RPMI7951 (cell line): ENCODE measurements at regions not wholly inside any gene's neighbourhood (a gene's known extent, or its start where the extent isn't known, plus 50 kb on each side); places are given as distances from the start of the nearest gene placed in this dataset.

ENCODE experiments used
- DNase-seq: peaks from one replicate; pipeline ENCODE4 v3.0.0-alpha.2; 2012; ENCODE audit warnings: low read depth

DNA sequence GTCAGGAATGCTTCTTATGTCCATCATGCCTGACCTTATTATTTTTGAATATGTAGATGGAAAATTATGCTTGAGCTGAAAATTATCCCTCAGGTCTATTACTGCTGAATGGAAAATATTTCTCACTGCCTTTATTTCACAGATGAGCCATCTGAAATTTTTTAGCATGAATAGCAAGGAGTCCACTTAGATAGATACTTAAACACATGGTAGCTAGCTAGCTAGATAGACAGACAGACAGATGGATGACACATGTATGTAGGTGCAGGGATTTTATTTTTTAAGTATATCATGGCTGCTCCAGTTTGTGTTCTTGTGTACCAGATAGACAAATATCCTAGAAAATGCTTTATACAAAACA, 645.0 kb downstream of the MMUT start:
- no peak for DNase-seq

DNA sequence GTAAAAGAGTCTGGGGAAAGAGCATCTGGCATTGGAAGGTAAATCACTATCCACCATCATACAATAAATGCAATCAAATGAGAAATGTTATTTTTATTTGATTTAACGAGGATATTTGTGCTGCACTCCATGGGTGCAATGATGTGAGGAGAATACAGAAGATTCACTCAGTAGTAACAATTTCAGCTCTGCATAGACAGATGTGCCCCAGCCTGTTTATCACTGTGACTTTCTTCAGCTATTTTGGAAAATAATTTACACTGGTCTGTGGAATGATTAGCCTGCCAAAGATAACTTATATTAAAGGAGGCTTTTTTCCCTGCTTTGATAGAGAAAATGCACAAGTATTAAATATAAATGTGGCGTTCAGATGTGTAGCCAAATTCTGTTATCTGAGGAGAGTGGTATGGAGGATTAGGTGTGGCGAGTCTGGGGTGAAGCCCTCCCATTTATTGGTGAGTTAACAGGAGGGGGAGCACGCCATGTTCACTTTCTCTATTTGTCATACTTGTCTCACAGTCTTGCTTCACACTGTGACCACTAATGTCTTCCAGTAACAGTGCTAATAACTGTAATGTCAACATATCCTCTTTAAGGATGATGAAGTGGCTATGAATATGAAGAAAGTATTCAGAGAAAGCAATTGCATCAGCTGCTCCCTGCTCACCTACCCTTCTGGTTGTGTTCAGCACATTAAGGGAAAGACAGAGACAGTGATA, 645.6 kb downstream of the MMUT start:
- no peak for DNase-seq

DNA sequence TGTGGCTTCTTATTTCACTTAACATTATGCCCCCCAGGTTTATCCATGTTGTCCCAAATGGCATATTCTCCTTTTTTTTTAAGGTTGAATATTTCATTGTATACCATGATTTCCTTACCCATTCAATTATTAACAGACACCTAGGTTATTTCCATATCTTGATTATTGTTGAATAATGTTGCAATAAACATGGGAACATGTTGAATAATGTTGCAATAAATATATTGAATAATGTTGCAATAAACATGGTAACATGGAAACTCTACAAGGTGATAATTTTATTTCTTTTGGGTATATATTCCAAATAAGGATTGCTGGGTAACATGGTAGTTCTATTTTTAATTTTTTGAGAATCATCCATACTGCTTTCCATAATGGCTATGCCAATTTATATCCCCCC, 648.1 kb downstream of the MMUT start:
- no peak for DNase-seq

DNA sequence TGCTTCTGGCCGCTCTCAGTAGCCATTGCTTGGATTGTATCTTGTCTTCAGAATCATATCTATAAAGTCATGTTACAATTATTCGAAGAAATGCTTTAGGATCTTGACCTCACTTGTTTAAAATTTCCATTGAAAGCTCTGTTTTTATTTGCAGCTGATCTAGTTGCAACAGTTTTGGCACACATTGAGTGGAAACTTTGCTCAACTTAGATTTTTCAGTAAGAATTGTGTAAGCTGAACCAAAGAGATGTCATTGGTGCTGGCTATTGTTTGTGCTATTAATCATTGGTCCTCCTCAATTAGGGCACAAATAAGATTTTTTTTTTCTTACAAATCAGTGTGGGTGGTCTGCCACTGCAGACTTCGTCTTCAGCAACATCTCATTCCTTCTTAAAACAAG, 649.2 kb downstream of the MMUT start:
- DNase-seq = no peak

DNA sequence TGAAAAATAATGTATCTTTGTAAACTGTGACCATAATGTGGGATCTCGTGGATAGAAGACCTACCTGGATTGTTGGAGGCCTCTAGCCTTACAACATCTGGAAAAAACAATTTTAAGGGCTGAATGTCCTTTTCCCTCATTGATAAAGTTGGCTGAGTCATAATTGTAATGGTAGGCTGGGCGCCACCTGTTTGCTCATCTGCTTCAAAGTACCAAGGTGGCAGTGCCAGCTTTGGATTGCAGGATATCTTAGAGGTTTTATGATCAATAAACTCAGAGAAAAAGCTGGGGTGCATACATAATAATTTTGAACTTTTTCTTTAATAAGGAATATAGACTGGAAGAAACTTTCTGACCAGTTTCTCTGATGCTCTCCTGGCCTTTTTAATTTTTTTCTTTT, 653.4 kb downstream of the MMUT start:
- DNase-seq = no peak

DNA sequence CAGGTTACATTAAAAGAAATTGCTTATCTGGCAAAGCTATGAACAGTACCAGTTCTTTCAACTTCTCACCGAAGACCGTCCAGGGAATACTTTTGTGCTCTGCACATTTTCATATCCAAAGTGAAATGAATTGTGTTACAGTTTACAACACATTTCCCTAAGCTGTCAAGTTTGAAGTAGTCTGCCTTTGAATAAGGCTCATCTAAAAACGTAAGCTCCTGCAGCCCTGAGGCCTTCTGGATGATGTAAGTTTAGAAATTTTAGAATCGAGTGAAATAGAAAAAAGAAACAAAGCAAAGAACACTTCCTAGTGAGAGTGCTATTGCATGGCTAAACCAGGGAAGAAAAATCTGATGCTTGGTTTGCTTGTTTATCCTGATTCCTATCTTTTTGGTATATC, 653.8 kb downstream of the MMUT start:
- no peak for DNase-seq

DNA sequence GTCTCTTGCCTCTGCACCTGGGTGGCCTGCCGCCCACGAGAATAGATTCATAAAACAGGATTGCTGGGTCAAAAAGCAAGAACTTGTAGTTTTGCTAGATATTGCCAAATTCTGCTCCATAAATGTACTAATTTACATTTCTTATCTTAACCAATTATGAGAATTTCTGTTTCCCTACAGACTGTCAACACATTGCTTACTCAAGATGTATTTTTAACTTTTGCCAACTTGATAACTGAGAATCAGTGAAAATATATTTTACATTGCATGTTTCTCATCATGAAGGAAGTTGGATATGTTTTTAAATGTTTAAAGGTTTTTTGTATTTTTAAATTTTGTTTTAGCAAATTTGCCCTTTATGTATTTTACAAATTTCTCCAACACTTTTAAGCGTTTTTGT, 664.8 kb downstream of the MMUT start:
- DNase-seq = no peak

DNA sequence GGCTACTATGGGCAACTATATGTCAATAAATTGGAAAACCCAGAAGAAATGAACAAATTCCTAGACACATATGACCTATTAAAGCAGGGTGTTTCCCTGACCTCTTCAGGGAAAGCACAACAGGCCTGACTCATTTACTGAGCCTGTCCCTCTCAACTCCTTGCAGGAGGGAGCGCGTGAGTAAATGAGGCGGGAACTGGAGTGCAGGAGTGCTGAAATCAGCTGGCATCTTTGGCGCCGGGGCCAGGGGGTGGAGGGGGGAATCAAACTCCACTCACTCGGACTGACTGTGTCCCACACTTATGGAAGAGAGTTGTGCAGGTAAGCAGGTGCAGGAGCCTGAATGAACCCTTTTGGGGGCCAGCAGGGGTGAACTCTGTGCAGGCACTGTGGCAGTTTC, 671.2 kb upstream of the PTCHD4 start:
- no peak for DNase-seq

DNA sequence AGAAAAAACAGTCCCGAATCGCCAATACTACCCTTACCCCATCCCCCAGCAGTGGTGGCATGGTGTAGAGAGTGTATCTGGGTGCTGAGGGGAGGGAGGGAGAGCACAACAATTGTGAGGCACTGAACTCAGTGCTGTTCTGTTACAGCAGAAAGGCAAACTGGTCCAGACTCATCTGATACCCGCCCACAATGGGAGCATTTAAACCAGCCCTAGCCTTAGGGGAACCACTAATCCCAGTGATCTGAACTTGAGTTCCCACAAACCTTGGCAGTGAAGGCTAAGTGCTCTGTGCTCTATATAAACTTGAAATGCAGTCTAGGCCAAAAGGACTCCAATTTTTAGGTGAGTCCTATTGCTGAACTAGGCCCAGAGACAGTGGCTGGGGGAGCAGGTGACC, 666.4 kb upstream of the PTCHD4 start:
- DNase-seq = no peak

DNA sequence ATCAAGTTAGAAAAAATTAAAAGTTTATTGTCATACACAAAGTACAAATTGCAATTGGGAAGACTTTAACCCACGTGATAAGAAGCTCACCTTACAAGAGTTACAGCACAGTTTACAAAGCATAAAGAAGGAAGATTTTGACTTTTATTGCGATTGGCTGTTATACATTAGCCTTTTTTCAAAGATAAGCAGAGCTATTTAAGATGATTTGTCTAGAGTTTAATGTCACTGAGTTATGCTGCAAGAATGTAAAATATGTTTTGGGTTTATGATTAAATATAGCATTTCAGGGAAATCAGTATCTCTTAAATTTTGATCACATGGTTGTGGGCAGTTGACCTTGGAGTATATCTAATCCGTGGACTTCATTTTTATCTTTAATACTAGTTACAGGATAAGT, 664.2 kb upstream of the PTCHD4 start:
- no peak for DNase-seq

DNA sequence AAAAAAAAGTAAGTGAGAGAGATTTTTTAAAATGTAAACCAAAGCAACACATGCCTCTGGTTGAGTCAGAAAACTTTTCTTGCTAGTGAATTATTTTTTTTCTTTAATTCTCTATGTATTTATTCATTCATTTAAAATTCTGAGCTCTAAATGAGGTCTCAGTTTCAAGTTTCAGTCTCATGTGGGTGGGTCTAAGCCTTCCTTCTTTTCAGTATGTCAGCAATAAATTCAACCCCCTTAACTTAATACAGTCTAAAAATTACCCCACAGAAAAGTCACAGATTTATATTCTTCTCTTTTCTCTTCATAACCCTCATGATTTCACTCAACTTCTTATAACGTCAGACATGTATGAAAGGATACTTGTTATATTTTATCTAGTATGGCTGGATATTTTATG, 663.3 kb upstream of the PTCHD4 start:
- no peak for DNase-seq

DNA sequence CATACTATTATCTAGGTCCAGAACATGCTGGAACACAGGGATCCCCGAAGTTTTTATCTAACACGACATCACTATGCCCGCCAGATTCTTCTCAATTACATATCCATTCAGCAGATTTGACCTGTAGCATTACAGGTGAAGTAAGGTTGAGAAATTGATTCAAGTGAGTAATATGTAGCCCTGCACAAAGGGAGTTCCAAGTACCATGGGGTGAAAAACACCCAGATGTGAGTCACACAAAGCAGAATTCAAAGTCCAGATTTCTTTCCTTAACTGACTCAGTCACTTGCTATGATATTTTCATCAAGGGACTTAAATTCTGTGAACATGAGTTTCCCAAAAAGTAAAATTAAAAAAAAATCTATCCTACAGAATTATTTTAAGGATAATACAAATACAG, 655.4 kb upstream of the PTCHD4 start:
- peak; percentile 53 for DNase-seq

DNA sequence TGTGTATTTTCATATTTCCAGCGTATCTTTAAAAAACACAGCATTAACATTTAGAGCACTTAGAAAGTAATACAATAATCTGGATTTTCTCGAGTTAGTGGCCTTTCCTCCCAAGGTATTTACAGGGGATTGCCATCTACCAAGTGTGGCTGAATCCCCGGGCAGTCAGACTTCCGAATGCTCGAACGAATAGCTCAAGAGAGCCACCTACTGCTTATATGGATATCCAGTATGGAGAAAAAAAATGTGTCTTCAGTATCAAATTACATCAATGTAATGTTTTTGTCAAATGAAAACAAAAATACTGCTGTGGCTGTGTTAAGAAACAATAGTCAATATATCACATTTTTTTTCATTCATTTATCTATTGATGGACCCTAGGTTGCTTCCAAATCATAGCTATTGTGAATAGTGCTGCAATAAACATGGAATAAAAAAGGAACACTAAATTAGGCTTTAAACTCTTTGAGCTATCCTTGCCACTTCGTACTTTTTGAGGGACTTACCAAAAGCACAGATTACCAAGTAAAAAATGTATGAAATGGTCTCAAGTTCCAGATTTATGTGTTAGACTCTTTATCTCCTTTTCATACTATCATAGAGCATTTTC, 654.5 kb upstream of the PTCHD4 start:
- peak; percentile 74 for DNase-seq

DNA sequence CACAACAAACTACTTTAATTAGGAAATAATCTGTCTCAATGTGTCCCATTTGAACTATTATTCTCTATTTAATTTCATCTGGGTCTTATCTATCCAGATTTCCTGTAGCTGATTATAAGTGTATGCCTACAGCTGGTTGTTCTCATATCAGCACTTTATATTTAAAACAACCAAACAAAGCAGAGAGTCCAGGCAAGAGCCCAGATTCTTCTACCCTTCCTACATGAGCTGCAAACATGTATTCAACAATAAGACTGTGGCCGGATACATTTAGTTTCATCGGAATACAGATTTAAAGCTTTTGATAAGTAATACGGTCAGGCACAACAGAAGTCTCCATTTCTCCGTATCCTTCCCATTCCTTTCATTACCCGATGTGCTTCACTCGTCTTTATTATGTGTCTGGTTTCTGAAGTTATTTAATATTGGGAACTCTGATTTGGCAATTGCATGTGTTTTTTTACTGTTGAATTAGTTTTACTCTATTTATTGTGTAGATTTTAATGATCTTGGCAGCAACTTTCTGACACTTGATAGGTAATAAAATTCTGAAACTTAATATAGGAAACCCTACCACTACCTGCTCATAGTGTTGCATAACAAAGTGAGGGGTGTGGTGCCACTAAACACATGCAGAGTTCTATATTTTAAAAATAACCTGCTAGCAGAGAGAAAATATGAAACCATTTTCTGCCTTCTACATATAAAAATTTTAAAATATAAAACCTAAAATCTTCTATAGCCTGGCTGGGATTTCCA, 653.5 kb upstream of the PTCHD4 start:
- DNase-seq = no peak

DNA sequence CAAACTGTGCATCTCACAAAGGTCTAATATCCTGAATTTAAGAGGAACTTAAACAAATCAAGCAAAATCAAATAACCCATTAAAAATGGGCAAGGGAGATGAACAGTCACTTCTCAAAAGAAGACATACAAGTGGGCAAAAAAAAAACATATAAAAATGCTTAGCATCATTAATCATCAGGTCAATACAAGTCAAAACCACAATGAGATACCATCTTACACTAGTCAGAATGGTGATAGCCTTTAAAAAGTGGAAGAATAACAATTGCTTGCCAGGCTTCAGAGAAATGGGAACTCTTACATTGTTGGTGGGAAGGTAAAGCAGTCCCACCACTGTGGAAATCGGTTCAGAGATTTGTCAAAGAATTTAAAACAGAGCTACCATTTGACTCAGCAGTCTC, 646.7 kb upstream of the PTCHD4 start:
- peak; percentile 74 for DNase-seq

DNA sequence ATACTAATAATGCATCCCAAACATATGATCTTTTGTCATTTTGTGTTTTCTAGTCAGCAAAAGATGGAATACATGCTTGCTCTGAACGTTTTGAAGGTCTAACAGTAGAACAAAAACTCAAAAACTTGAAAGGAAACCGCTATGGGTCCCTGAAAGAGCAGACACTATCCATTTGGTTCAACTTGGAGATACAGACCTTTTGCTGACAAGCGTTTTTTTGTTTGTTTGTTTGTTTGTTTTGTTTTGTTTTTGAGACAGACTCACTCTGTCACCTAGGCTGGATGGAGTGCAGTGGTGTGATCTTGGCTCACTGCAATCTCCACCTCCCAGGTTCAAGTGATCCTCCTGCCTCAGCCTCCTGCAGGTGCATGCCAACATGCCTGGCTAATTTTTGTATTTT, 644.3 kb upstream of the PTCHD4 start:
- no peak for DNase-seq

DNA sequence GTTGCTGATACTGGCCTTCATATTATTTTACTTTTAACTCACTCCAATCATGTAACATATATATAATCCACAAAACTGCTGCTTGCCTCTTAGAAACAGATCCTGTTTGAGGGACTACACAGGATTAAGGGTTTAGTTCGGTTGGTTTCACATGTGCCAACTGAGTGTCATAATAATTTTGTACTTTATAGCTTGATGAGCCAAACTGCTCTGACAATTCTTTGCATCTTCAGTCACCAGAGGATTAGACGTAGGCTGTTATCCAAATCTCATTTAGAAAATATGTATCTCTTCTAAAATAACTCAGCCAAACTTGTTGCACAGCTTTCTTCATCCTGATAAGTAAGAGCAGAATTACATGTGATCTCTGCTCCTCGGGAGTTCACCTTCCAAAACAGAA, 643.6 kb upstream of the PTCHD4 start:
- DNase-seq = no peak

DNA sequence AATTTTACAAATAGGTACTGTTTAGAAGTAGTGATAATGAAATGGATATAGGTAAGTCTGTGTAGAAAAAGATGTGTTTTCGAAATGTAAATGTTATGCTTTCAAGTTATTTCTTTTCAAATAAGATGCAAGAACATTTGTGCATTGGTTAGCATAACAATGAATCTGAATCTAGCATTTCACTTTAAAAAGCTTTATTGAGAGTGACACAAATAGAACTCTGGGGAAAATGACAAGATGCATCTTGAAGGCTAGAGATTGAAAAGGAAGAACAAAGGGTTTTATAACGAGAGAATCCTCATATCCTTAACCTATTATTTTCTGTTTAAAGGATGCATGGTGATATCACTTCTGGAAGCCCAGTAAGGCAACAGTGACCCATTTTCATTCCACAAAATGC, 639.9 kb upstream of the PTCHD4 start:
- DNase-seq = no peak

DNA sequence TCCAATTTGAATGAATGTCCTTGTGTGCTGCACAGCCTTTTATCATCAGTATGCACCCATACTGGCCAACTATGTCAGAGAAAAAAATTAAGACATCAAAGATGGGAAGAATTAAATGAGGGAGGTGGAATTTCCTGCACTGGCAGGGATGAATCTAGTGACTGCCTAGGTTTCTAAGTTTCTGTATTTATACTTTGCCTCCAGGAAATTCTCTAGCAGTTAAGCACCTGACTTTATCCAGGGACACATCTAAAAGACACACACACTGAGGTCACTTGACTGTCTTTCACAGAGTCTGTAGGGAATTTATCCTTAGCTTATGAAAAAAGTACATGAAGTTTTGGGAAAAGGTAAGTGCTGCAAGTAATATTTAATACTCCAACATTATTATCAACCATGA, 636.5 kb upstream of the PTCHD4 start:
- no peak for DNase-seq

DNA sequence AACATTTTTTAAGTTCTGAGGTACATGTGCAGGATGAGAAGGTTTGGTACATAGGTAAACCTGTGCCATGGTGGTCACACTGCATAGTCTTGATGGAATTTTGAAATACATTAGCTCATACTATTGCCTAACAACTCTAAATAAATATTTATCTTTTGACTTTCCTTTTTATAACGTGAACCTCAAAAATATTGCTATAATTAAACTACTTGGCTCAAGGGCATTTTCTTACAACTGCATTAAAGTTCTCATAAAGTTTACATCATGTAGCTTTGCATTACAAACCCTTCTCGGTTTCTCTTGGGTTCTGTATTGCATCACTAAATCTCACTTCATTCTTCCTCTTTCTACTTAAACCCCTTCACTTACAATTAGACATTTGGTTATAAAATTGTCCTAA, 636.0 kb upstream of the PTCHD4 start:
- DNase-seq = no peak

DNA sequence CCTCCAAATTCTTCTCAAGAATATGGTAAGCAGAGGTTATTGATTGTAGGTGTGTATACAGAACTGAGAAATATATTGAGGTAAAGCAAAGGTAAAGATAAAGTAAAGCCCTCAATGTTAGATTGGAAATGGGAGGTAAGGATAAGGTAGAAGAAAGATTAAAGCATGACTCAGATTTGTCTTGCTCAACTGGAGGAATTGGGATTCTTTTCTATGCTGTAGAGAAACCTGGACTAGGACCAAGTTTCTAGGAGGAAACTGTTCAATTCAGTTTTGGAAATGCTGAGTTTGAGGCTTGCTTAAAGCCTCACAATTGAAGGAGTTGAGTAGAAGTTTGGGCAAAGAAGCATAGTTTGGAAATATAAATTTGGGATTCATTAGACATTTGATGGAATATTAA, 634.0 kb upstream of the PTCHD4 start:
- DNase-seq = peak; percentile 41

DNA sequence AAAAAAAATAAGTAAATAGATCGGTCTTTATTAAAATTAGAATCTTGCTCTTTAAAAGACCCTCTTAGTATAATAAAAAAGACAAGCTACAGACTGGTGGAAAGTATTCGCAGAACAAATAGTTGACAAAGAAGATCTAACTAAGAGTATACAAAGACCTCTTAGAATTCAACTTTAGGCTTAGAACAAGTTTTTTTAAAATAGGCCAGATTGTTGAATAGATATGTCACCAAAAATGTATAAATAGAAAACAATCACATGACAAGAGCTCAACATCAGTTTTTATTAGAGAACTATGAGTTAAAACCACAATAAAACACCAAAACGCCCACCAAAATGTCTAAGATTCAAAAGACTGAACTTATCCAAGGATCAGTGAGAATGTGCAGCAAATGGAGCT, 632.7 kb upstream of the PTCHD4 start:
- no peak for DNase-seq

DNA sequence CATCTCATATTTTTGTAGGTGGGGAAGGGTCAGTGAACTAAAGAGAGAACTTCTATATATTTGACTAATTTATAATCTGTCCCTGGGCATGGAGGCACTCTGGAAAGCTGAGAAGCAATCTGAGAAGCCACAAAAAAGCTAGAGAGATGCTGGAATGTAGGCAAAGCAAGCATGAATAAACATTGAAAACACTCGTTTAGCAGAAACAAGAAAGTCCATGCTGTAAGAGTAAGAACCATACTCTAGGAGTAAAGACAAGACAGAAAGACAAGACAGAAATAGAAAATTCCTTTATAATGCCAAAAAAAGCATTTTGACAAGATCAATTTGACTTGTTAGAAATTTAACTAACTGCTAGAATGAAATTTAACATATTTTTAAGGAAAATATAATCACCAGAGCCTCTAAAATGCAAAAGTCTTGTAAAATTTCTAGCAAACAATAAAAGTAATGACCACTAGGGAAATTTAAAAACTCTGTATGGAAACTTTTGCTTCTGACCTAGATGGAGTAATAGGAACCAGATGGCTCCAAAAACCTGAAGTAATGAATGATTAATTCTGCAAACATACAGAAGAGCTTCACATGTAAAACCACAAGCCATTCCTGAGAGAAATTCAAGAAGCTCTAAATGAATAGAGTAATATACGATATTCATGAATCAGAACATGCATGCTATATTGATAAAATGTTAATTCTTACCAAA, 625.7 kb upstream of the PTCHD4 start:
- peak; percentile 91 for DNase-seq
